ENCODE measurements at regions not wholly inside any gene's neighbourhood (a gene's known extent, or its start where the extent isn't known, plus 50 kb on each side); places are given as distances from the start of the nearest gene placed in this dataset.
"Not testable (repeated sequence)": the region's sequence is repeated elsewhere in the genome, so short reads cannot be mapped to it uniquely, and the experiment has no call there.

DNA sequence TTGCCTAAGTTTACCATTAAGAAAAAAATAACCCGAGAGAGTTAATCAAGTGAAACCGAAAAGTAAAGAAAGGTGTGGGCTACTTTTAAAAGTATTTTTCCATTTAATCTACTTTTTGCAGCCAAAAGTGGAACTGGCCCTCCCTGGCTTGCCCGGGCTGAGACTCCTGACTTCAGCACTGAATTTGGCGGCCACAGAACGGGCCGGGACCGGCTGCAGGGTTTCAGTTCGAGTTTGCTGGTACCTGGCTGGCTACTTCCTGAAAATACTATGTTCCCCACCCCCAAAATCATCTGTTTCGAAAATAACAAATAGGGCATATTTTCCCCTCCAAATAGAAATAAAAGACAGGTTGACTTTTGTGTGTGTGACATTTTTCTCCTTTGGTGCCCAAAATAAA is 173.4 kb upstream of the EXOC2 start:
- no peak for DNase-seq
- no peak overlapping the region for H3K27ac ChIP-seq
- no peaks in the 10 kb centered on the region for H3K9me3 ChIP-seq
- peaks cover 0 to 15% (median 0%) of the 10 kb centered on the region in 3 donors for H3K4me1 ChIP-seq
- H3K27me3 ChIP-seq: peaks cover 0 to 25% (median 0%) of the 10 kb centered on the region in 4 donors
- intact Hi-C loops (cut with DNase I): no loop called here
- no peak overlapping the region for H3K4me3 ChIP-seq
- WGBS, 2 donors: 55 to 59% methylated on average over 9 of the region's 9 CpGs
- no peaks in the 10 kb centered on the region for H3K36me3 ChIP-seq
- TF ChIP-seq, protein P1, sequence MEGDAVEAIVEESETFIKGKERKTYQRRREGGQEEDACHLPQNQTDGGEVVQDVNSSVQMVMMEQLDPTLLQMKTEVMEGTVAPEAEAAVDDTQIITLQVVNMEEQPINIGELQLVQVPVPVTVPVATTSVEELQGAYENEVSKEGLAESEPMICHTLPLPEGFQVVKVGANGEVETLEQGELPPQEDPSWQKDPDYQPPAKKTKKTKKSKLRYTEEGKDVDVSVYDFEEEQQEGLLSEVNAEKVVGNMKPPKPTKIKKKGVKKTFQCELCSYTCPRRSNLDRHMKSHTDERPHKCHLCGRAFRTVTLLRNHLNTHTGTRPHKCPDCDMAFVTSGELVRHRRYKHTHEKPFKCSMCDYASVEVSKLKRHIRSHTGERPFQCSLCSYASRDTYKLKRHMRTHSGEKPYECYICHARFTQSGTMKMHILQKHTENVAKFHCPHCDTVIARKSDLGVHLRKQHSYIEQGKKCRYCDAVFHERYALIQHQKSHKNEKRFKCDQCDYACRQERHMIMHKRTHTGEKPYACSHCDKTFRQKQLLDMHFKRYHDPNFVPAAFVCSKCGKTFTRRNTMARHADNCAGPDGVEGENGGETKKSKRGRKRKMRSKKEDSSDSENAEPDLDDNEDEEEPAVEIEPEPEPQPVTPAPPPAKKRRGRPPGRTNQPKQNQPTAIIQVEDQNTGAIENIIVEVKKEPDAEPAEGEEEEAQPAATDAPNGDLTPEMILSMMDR (IDR thresholded peaks at IDR 0.05): no peak
- no peak for TF ChIP-seq POLR2A (IDR thresholded peaks at IDR 0.05)

DNA sequence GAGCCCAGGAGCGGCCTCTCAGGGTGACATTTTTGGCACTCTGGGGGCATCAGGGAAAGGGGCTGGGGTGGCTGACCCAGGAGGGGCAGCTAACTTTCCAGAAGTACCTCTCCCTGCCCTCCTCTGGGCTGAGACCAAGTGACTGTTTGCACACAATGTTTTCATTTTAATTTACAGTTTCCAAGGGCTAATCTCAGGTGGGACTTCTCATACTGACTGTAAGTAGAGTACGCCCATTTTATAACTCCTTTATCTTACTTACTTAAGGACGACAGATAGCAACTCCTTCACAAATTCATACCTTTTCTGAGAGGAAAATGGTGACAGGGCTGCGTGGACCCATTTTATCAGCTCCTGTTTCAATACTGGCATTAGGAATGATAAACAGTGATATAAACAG is 172.9 kb upstream of the EXOC2 start:
- H3K4me1 ChIP-seq: peaks cover 0 to 15% (median 0%) of the 10 kb centered on the region in 3 donors
- 78 to 93% methylated on average over 3 of the region's 4 CpGs for WGBS, 2 donors
- no peak for DNase-seq
- H3K36me3 ChIP-seq: no peaks in the 10 kb centered on the region
- peaks cover 0 to 26% (median 0%) of the 10 kb centered on the region in 4 donors for H3K27me3 ChIP-seq
- TF ChIP-seq, protein P1 (IDR thresholded peaks at IDR 0.05): no peak
- no peak for TF ChIP-seq POLR2A (IDR thresholded peaks at IDR 0.05)
- H3K4me3 ChIP-seq: no peak overlapping the region
- H3K9me3 ChIP-seq: no peaks in the 10 kb centered on the region
- H3K27ac ChIP-seq: no peak overlapping the region
- intact Hi-C loops (cut with DNase I): no loop called here

DNA sequence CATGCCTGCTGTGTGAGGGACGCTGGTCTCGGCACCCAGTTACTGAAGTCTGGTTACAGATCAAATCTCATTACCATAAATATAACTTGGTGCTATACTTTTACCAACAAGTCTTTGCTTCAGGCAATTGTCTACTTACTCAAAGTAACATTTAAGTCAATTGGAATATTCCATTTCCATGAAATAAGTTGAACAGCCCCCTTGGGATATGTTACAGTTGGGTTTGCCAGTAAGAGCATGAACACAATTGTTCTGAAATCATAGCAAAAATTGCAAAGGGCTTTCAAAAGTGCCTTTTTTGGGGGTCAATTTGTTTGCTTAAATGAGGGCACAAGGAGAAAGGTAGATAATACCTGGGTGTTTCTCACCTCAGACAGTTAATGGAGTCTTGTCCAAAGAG is 170.9 kb upstream of the EXOC2 start:
- H3K4me1 ChIP-seq: peaks cover 0 to 6% (median 0%) of the 10 kb centered on the region in 3 donors
- TF ChIP-seq, protein P1 (IDR thresholded peaks at IDR 0.05): no peak
- no peaks in the 10 kb centered on the region for H3K36me3 ChIP-seq
- 57 to 63% methylated on average over 2 of the region's 2 CpGs for WGBS, 2 donors
- H3K27ac ChIP-seq: no peak overlapping the region
- H3K27me3 ChIP-seq: peaks cover 0 to 22% (median 0%) of the 10 kb centered on the region in 4 donors
- no peaks in the 10 kb centered on the region for H3K9me3 ChIP-seq
- intact Hi-C loops (cut with DNase I): no loop called here
- no peak for DNase-seq
- H3K4me3 ChIP-seq: no peak overlapping the region

DNA sequence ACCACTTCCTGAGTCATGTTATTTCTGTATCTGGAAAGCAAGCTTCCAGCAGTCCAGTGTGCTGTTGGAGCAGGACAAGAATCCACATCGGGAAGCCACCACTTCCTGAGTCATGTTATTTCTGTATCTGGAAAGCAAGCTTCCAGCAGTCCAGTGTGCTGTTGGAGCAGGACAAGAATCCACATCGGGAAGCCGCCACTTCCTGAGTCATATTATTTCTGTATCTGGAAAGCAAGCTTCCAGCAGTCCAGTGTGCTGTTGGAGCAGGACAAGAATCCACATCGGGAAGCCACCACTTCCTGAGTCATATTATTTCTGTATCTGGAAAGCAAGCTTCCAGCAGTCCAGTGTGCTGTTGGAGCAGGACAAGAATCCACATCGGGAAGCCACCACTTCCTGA is 170.2 kb upstream of the EXOC2 start:
- H3K4me1 ChIP-seq; H3K4me3 ChIP-seq; intact Hi-C loops (cut with DNase I); DNase-seq; H3K36me3 ChIP-seq; H3K9me3 ChIP-seq; H3K27ac ChIP-seq: not testable (repeated sequence)
- WGBS, 2 donors: no CpG with 5 or more reads among the region's 5 CpGs
- peaks cover 0 to 22% (median 0%) of the 10 kb centered on the region in 4 donors for H3K27me3 ChIP-seq

DNA sequence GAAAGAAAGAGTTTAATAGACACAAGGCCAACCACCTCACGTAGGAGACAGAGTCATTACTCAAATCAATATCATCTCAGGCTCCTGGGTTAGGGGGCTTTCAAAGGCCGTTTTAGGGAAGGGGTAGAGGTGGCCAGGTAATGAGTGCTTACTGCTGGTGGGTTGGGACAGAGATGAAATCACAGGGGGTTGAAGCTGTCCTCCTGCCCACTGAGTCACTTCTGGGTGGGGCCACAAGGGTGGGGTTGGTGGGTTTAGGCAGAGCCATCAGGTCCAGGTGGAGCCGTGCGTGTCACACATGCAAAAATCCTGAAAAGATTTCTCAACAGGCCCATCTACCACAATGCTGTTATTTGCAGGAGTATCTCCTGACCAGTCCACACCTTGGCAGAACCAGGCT is 167.0 kb upstream of the EXOC2 start:
- no peak for DNase-seq
- peaks cover 0 to 13% (median 0%) of the 10 kb centered on the region in 4 donors for H3K27me3 ChIP-seq
- H3K27ac ChIP-seq: no peak overlapping the region
- 63 to 72% methylated on average over 2 to 4 of the region's 4 CpGs for WGBS, 2 donors
- no peak overlapping the region for H3K4me3 ChIP-seq
- H3K36me3 ChIP-seq: no peaks in the 10 kb centered on the region
- no peaks in the 10 kb centered on the region for H3K4me1 ChIP-seq
- TF ChIP-seq POLR2A (IDR thresholded peaks at IDR 0.05): no peak
- TF ChIP-seq, protein P1 (IDR thresholded peaks at IDR 0.05): no peak
- intact Hi-C loops (cut with DNase I): no loop called here
- H3K9me3 ChIP-seq: no peaks in the 10 kb centered on the region

Data from esophagus squamous epithelium (tissue), 5 donors.